Endothelial cell of umbilical vein (primary cell): ENCODE measurements at regions not wholly inside any gene's neighbourhood (a gene's known extent, or its start where the extent isn't known, plus 50 kb on each side); places are given as distances from the start of the nearest gene placed in this dataset.

ENCODE experiments used
- BruUV-seq: library from RNA; stranded (reverse); fragments of 400-500 nt; replicated peaks from 2 replicates; lab custom pipeline; 2021; lab: Mats Ljungman, UMichigan
- CTCF ChIA-PET: fragments of 300-600, 350-600 bp; sonication (Branson Sonifier 250); formaldehyde crosslinking; loops from one replicate; lab custom pipeline; 2021; ENCODE audit warnings: antibody characterized with exemption, inconsistent platforms; lab: Charles Lee
- POLR2A ChIA-PET: fragments of 300-600, 350-600 bp; sonication (Branson Sonifier 250); formaldehyde crosslinking; loops from one replicate; lab custom pipeline; 2021; ENCODE audit warnings: antibody characterized with exemption, inconsistent platforms; lab: Charles Lee
- DNase-seq: peaks from one replicate; pipeline ENCODE4 v3.0.0-alpha.2; 2011; ENCODE audit warnings: low read depth, low spot score
- FAIRE-seq: peaks from 2 replicates; lab custom pipeline; 2011; peaks lifted over from hg19 to GRCh38; lab: Jason Lieb, UNC
- H2AFZ ChIP-seq: 2 replicates; pipeline ENCODE4 v1.6.0; 2012; ENCODE audit warnings: low read depth, low read length, control low read depth, inconsistent platforms
- H3K27ac ChIP-seq: 2 replicates; pipeline ENCODE4 v1.5.1; 2011; ENCODE audit warnings: low read depth, mild to moderate bottlenecking, control low read depth, low read length, moderate library complexity; ENCODE audit not compliant: insufficient read depth
- H3K27me3 ChIP-seq, 2 experiments: 2 replicates each; pipeline versions ENCODE4 v1.6.0 to v1.6.1; 2011; ENCODE audit warnings: low read length in 2 of 2, mixed read lengths in 1 of 2; ENCODE audit not compliant: control insufficient read depth in 2 of 2, insufficient read depth in 2 of 2
- H3K36me3 ChIP-seq, 2 experiments: 2 replicates in 1 of 2; 3 replicates in 1 of 2; pipeline ENCODE4 v1.5.1; 2011; ENCODE audit warnings: low read length in 2 of 2, mild to moderate bottlenecking in 1 of 2, moderate library complexity in 1 of 2; ENCODE audit not compliant: control insufficient read depth in 2 of 2, insufficient read depth in 2 of 2; ENCODE audit errors: extremely low read depth in 1 of 2
- H3K4me1 ChIP-seq: 3 replicates; pipeline ENCODE4 v1.5.1; 2011; ENCODE audit warnings: mild to moderate bottlenecking, low read length; ENCODE audit not compliant: control insufficient read depth, insufficient read depth; ENCODE audit errors: extremely low read depth
- H3K4me2 ChIP-seq: 2 replicates; pipeline ENCODE4 v1.6.1; 2011; ENCODE audit warnings: low read length, control low read depth, mixed read lengths; ENCODE audit not compliant: insufficient read depth
- H3K4me3 ChIP-seq, 3 experiments: fragments of 200-600 bp in 1 of 3; sonication (generic), shearing (Covaris generic) in 1 of 3; replicated peaks in 1 of 3; 2 replicates each; pipeline ENCODE4 v1.5.1; 2011 to 2016; ENCODE audit warnings: control low read depth in 3 of 3, low read length in 3 of 3, mild to moderate bottlenecking in 2 of 3, inconsistent platforms in 1 of 3, low read depth in 1 of 3, moderate library complexity in 1 of 3; ENCODE audit not compliant: insufficient read depth in 1 of 3
- H3K79me2 ChIP-seq: 2 replicates; pipeline ENCODE4 v1.6.0; 2012; ENCODE audit warnings: low read length, inconsistent platforms; ENCODE audit not compliant: control insufficient read depth, insufficient read depth
- H3K9ac ChIP-seq: replicated peaks from 2 replicates; pipeline ENCODE3; 2011; ENCODE audit warnings: low read length, control low read depth; ENCODE audit not compliant: insufficient read depth; ENCODE audit errors: extremely low read depth
- H3K9me1 ChIP-seq: replicated peaks from 3 replicates; pipeline ENCODE4 v1.6.0; 2011; ENCODE audit warnings: mild to moderate bottlenecking, low read length; ENCODE audit not compliant: control insufficient read depth, insufficient read depth; ENCODE audit errors: extremely low read depth
- H3K9me3 ChIP-seq: replicated peaks from 2 replicates; pipeline ENCODE4 v1.5.1; 2012; ENCODE audit warnings: low read length, inconsistent platforms; ENCODE audit not compliant: control insufficient read depth, insufficient read depth
- H4K20me1 ChIP-seq: replicated peaks from 2 replicates; pipeline ENCODE3; 2011; ENCODE audit warnings: mild to moderate bottlenecking, low read length; ENCODE audit not compliant: control insufficient read depth, insufficient read depth; ENCODE audit errors: extremely low read depth
- GATA2 ChIP-seq: IDR thresholded peaks from 2 replicates; pipeline ENCODE4 v1.7.0; 2011; ENCODE audit warnings: low read depth, mild to moderate bottlenecking, moderate library complexity, mixed read lengths, low read length; ENCODE audit not compliant: insufficient read length, insufficient read depth
- MYC ChIP-seq: IDR thresholded peaks from one replicate; pipeline ENCODE4 v1.6.1; 2011; ENCODE audit warnings: mild to moderate bottlenecking, low read depth, low read length
- dilution Hi-C: fragments of 300-500 bp; cut with MboI; formaldehyde crosslinking; loops from one replicate; pipeline ENCODE4 v1.15.0; 2019; ENCODE audit warnings: low sequenced_read_pairs; ENCODE audit not compliant: extremely low pct_ligation_motif_present
- intact Hi-C: fragments of 100-400 bp; cut with micrococcal nuclease; formaldehyde crosslinking; loops from one replicate; pipeline ENCODE4 v1.10.0; 2022

DNA sequence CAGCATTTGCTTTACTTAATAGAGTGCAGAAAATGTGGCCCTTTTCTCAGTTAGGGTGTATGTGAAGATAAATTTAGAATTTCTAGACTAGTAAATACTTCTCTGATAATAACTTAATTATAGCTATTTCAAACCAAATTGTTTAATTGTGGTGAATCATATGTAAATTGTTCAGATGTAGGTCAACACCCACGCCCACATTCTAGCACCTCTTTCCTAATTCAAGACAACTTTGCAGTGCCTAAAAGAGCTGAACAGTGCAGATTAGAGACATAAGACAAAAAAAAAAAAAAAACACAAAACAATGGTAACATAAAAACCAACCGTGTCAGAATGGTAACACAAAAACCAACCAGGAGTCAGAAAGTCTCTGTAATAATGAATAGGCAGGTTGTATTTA is 758.3 kb downstream of the USP25 start:
- peaks cover 0 to 2% of the 10 kb centered on the region in 2 experiments for H3K36me3 ChIP-seq
- H3K9me3 ChIP-seq: no peaks in the 10 kb centered on the region
- H3K4me1 ChIP-seq: no peaks in the 10 kb centered on the region
- no peak for FAIRE-seq
- H3K9me1 ChIP-seq: no peaks in the 10 kb centered on the region
- H4K20me1 ChIP-seq: peaks cover 12% of the 10 kb centered on the region
- no peak overlapping the region for H3K27ac ChIP-seq
- BruUV-seq: no TSS peak
- no peak overlapping the region for H3K4me2 ChIP-seq
- TF ChIP-seq GATA2: no peak
- ChIA-PET CTCF (interaction anchor here (1.7 kb wide), 1 partner anchor 11 kb away, joined by 3 read pairs; no protein-coding TSS in a partner anchor), POLR2A (no interaction called here)
- H3K9ac ChIP-seq: no peak overlapping the region
- intact Hi-C loops (no loop called here), dilution Hi-C loops (no loop called here)
- peaks cover 32% of the 10 kb centered on the region for H3K79me2 ChIP-seq
- no peaks in the 10 kb centered on the region for H3K27me3 ChIP-seq
- no peak for DNase-seq
- no peak overlapping the region for H3K4me3 ChIP-seq
- no peak overlapping the region for H2AFZ ChIP-seq

DNA sequence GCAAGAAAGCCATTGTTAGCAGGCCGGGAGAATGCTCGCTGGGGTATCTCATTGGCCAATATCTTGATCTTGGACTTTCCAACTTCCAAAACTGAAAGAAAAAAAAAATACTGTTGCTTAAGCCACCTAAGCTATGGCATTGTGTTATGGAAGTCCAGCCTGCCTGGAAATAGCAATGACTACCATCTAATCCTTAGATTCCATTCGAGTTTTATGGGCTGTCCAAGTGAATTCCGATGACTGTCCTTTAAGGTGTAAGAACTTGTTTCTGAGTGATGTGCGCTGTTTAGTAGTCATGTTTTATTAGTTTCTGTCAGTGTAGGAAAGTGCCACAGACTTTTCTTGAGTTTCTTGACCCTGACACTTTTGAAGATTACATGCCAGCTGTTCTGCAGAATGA is 762.6 kb downstream of the USP25 start:
- no peaks in the 10 kb centered on the region for H3K9me3 ChIP-seq
- no TSS peak for BruUV-seq
- dilution Hi-C loops (no loop called here), intact Hi-C loops (no loop called here)
- peaks cover 0 to 2% of the 10 kb centered on the region in 2 experiments for H3K36me3 ChIP-seq
- ChIA-PET CTCF (no interaction called here), POLR2A (no interaction called here)
- no peak overlapping the region for H3K4me3 ChIP-seq
- no peaks in the 10 kb centered on the region for H3K27me3 ChIP-seq
- no peaks in the 10 kb centered on the region for H3K9me1 ChIP-seq
- no peak overlapping the region for H3K27ac ChIP-seq
- H3K4me2 ChIP-seq: no peak overlapping the region
- H2AFZ ChIP-seq: no peak overlapping the region
- no peak for FAIRE-seq
- peaks cover 12% of the 10 kb centered on the region for H3K4me1 ChIP-seq
- H4K20me1 ChIP-seq: peaks cover 30% of the 10 kb centered on the region
- no peak for DNase-seq
- H3K79me2 ChIP-seq: peaks cover 7% of the 10 kb centered on the region
- TF ChIP-seq MYC: no peak
- H3K9ac ChIP-seq: no peak overlapping the region
